Heart left ventricle (tissue), 13 donors: ENCODE measurements at regions not wholly inside any gene's neighbourhood (a gene's known extent, or its start where the extent isn't known, plus 50 kb on each side); places are given as distances from the start of the nearest gene placed in this dataset.

Experiments used
- POLR2A ChIP-seq, 2 donors: fragments of 450-650 bp; IDR thresholded peaks; one replicate each; pipeline ENCODE4 v1.6.1; 2017; ENCODE audit warnings: antibody characterized with exemption in 2 of 2, mild to moderate bottlenecking in 2 of 2, moderate library complexity in 2 of 2
- TF ChIP-seq, protein P1 (sequence below), 12 donors: fragments of 200-600 bp; sonication (generic) in 4 of 12; IDR thresholded peaks; one replicate each; pipeline versions ENCODE4 v1.5.0 to v1.8.0; 2018 to 2022; ENCODE audit warnings: antibody characterized with exemption in 12 of 12, mild to moderate bottlenecking in 5 of 12
- donor health status: ischemic (EF 13 %, LVEDD 7.1; RV severe dilation, severe dysfunction).
- donor health status: DM: no; HTN: yes; CAD: no.
- donor health status: DM: no; HTN: no; CAD: no.
- donor health status: ischemic (EF 25% LVEDD 6.9; RV normal size, moderate dysfunction).
- donor health status: ischemic (EF 25% LVEDD 5.7; RV mildly dilated, moderate dysfunction).
- donor health status: ischemic (EF 35%, LVEDD 5.7; RV mildly dilated, moderate dysfunction).
- donor health status: nonischemic (EF 11% LVEDD 7.7; RV severe dilation, severe dysfunction).
- donor health status: DM: yes; HTN: yes; CAD: no.
- donor health status: PGD.
- donor health status: ischemic (EF 29% LVEDD 5.4; RV normal size, mild dysfunction).
- donor health status: nonischemic (EF 23%, LVEDD 6.1; RV moderate dilation, normal function).

DNA sequence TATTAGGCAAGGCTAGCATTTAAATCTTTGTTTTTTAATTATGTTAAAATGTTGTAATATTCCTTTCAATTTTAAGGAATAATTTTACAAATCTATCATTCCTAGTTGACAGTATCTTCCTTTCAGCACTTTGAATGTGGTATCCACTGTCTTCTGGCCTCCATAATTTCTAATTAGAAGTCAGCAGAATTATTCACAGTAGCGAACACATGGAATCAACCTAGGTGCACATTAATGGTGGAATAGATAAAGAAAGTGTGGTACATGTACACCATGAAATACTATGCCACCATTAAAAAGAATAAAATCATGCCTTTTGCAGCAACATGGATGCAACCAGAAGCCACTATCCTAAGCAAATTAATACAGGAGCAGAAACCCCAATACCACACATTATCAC, 1887.8 kb downstream of the PCDH7 start:
- TF ChIP-seq, protein P1, sequence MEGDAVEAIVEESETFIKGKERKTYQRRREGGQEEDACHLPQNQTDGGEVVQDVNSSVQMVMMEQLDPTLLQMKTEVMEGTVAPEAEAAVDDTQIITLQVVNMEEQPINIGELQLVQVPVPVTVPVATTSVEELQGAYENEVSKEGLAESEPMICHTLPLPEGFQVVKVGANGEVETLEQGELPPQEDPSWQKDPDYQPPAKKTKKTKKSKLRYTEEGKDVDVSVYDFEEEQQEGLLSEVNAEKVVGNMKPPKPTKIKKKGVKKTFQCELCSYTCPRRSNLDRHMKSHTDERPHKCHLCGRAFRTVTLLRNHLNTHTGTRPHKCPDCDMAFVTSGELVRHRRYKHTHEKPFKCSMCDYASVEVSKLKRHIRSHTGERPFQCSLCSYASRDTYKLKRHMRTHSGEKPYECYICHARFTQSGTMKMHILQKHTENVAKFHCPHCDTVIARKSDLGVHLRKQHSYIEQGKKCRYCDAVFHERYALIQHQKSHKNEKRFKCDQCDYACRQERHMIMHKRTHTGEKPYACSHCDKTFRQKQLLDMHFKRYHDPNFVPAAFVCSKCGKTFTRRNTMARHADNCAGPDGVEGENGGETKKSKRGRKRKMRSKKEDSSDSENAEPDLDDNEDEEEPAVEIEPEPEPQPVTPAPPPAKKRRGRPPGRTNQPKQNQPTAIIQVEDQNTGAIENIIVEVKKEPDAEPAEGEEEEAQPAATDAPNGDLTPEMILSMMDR (IDR thresholded peaks at IDR 0.05), result no peak
- no peak for TF ChIP-seq POLR2A (IDR thresholded peaks at IDR 0.05)
